Lung (tissue), 11 donors: ENCODE measurements at regions not wholly inside any gene's neighbourhood (a gene's known extent, or its start where the extent isn't known, plus 50 kb on each side); places are given as distances from the start of the nearest gene placed in this dataset.
A peak's percentile ranks its signal among the peaks of the same experiment; 100 is the strongest.

ENCODE experiments used
- ATAC-seq: fragments of 200-7000 bp; cut with Tn5 transposase; one replicate; pipeline ENCODE4 v1.9.1; 2020; ENCODE audit warnings: moderate number of reproducible peaks; ENCODE audit not compliant: insufficient read depth, low FRiP score
- DNase-seq, 3 donors: peaks; one replicate each; pipeline ENCODE4 v3.0.0-alpha.2; 2013 to 2017
- H3K27ac ChIP-seq, 2 donors: one replicate each; pipeline ENCODE4 v1.5.1; 2013; ENCODE audit warnings: mild to moderate bottlenecking in 2 of 2, moderate library complexity in 2 of 2, control low read depth in 1 of 2, inconsistent platforms in 1 of 2, low read depth in 1 of 2, low read length in 1 of 2
- H3K27me3 ChIP-seq, 3 donors: one replicate each; pipeline ENCODE4 v1.5.1; 2013; ENCODE audit warnings: low read length in 2 of 3; ENCODE audit not compliant: control insufficient read depth in 3 of 3, insufficient read depth in 3 of 3
- H3K36me3 ChIP-seq, 4 donors: one replicate each; pipeline ENCODE4 v1.5.1; 2013; ENCODE audit warnings: low read length in 4 of 4, mild to moderate bottlenecking in 1 of 4, moderate library complexity in 1 of 4; ENCODE audit not compliant: control insufficient read depth in 4 of 4, insufficient read depth in 4 of 4
- H3K4me1 ChIP-seq, 5 donors: one replicate each; pipeline ENCODE4 v1.5.1; 2013; ENCODE audit warnings: low read length in 5 of 5, mild to moderate bottlenecking in 2 of 5, moderate library complexity in 1 of 5; ENCODE audit not compliant: control insufficient read depth in 5 of 5, insufficient read depth in 5 of 5
- H3K4me3 ChIP-seq: one replicate; pipeline ENCODE4 v1.5.1; 2013; ENCODE audit warnings: mild to moderate bottlenecking, control low read depth, moderate library complexity
- H3K9ac ChIP-seq, 2 donors: one replicate each; pipeline ENCODE4 v1.5.1; 2013; ENCODE audit warnings: low read length in 2 of 2, control low read depth in 1 of 2; ENCODE audit not compliant: insufficient read depth in 1 of 2
- H3K9me3 ChIP-seq, 4 donors: one replicate each; pipeline ENCODE4 v1.5.1; 2013; ENCODE audit warnings: low read length in 3 of 4, mild to moderate bottlenecking in 1 of 4, moderate library complexity in 1 of 4; ENCODE audit not compliant: control insufficient read depth in 4 of 4, insufficient read depth in 3 of 4
- CTCF ChIP-seq: IDR thresholded peaks from 2 replicates; pipeline ENCODE4 v1.5.1; 2012; ENCODE audit warnings: mild to moderate bottlenecking; ENCODE audit errors: control extremely low read depth, extremely low read depth
- WGBS, 2 donors: extraction: QIAGEN DNeasy Blood & Tissue Kit; methylation state at CpG; one replicate each; pipeline ENCODE4 v1.1.7; 2013; 5-methylcytosine and 5-hydroxymethylcytosine counted together
- donor health status: control.
- donor health status: control.
- donor health status: Bipolar disorder and iron deficiency.
- donor health status: healthy.
- donor health status: DM: yes; HTN: yes; CAD: no.

GRCh38 chr1:70718086-70718630, 307.1 kb downstream of the CTH start:
- Histone ChIP-seq H3K27ac (no peak overlapping the region), H3K4me3 (no peak overlapping the region), H3K27me3 (no peaks in the 10 kb centered on the region), H3K36me3 (no peaks in the 10 kb centered on the region), H3K9ac (no peak overlapping the region), H3K4me1 (peaks cover 0 to 22% (median 3%) of the 10 kb centered on the region in 5 donors), H3K9me3 (peaks cover 0 to 4% (median 2%) of the 10 kb centered on the region in 4 donors)
- ATAC-seq (no peak), DNase-seq (no peak)
- WGBS, 2 donors: 49 to 76% methylated on average over 2 of the region's 2 CpGs
- no peak for TF ChIP-seq CTCF

GRCh38 chr1:70719154-70719553, 308.1 kb downstream of the CTH start:
- 48 to 73% methylated on average over 2 of the region's 2 CpGs for WGBS, 2 donors
- H3K27ac ChIP-seq: no peak overlapping the region
- H3K36me3 ChIP-seq: no peaks in the 10 kb centered on the region
- TF ChIP-seq CTCF: no peak
- H3K27me3 ChIP-seq: no peaks in the 10 kb centered on the region
- peak in 2 of 3 donors; percentile 78 to 90 for DNase-seq
- H3K4me3 ChIP-seq: no peak overlapping the region
- H3K4me1 ChIP-seq: peaks cover 0 to 22% (median 3%) of the 10 kb centered on the region in 5 donors
- H3K9ac ChIP-seq: no peak overlapping the region
- ATAC-seq: no peak
- peaks cover 0 to 4% (median 2%) of the 10 kb centered on the region in 4 donors for H3K9me3 ChIP-seq

GRCh38 chr1:70720109-70720508, 309.0 kb downstream of the CTH start:
- H3K9me3 ChIP-seq: peaks cover 0 to 4% (median 2%) of the 10 kb centered on the region in 4 donors
- H3K4me1 ChIP-seq: peaks cover 0 to 22% (median 3%) of the 10 kb centered on the region in 5 donors
- WGBS, 2 donors: 56 to 64% methylated on average over 1 of the region's 1 CpG
- H3K27ac ChIP-seq: no peak overlapping the region
- H3K4me3 ChIP-seq: no peak overlapping the region
- DNase-seq: no peak
- H3K27me3 ChIP-seq: no peaks in the 10 kb centered on the region
- no peaks in the 10 kb centered on the region for H3K36me3 ChIP-seq
- H3K9ac ChIP-seq: no peak overlapping the region
- ATAC-seq: no peak
- TF ChIP-seq CTCF: no peak

- 77 to 91% methylated on average over 1 of the region's 1 CpG for WGBS, 2 donors
- H3K4me1 ChIP-seq: peaks cover 0 to 22% (median 3%) of the 10 kb centered on the region in 5 donors
- H3K27me3 ChIP-seq: no peaks in the 10 kb centered on the region
- no peak for ATAC-seq
- no peak for DNase-seq
- no peak overlapping the region for H3K9ac ChIP-seq
- no peaks in the 10 kb centered on the region for H3K36me3 ChIP-seq
- H3K27ac ChIP-seq: no peak overlapping the region
- no peak overlapping the region for H3K4me3 ChIP-seq
- no peak for TF ChIP-seq CTCF
- peaks cover 0 to 4% (median 2%) of the 10 kb centered on the region in 4 donors for H3K9me3 ChIP-seq
Observed at GRCh38 chr1:70720521-70720920, 309.5 kb downstream of the CTH start.
